H1 (cell line): ENCODE measurements at regions not wholly inside any gene's neighbourhood (a gene's known extent, or its start where the extent isn't known, plus 50 kb on each side); places are given as distances from the start of the nearest gene placed in this dataset.

Source experiments
- CTCF ChIA-PET: fragments of 300-600 bp; sonication (Branson Sonifier 250); formaldehyde crosslinking; loops from one replicate; lab custom pipeline; 2021; ENCODE audit not compliant: partially characterized antibody; lab: Charles Lee
- POLR2A ChIA-PET: fragments of 300-600 bp; sonication (Branson Sonifier 250); formaldehyde crosslinking; loops from one replicate; lab custom pipeline; 2021; ENCODE audit warnings: inconsistent platforms; ENCODE audit not compliant: partially characterized antibody; lab: Charles Lee
- DNase-seq, 2 experiments: peaks; one replicate each; pipeline versions ENCODE4 v3.0.0 to v3.0.0-alpha.2; 2010 to 2022; ENCODE audit warnings: low spot score in 2 of 2, low read depth in 1 of 2, mixed read lengths in 1 of 2
- FAIRE-seq: peaks from 2 replicates; lab custom pipeline; 2011; peaks lifted over from hg19 to GRCh38; lab: Jason Lieb, UNC
- H2AFZ ChIP-seq: 2 replicates; pipeline ENCODE4 v1.8.1; 2012; ENCODE audit warnings: low read length, inconsistent platforms
- H2AK5ac ChIP-seq: 2 replicates; pipeline ENCODE4 v1.6.1; 2013; ENCODE audit warnings: low read depth, low read length
- H2BK120ac ChIP-seq: replicated peaks from 2 replicates; pipeline ENCODE3; 2013; ENCODE audit warnings: low read depth, low read length, inconsistent platforms
- H2BK12ac ChIP-seq: 2 replicates; pipeline ENCODE4 v1.6.1; 2013; ENCODE audit warnings: low read depth, low read length
- H2BK15ac ChIP-seq: 2 replicates; pipeline ENCODE4 v1.6.1; 2013; ENCODE audit warnings: low read length
- H2BK20ac ChIP-seq: 2 replicates; pipeline ENCODE4 v1.6.1; 2013; ENCODE audit warnings: low read length
- H2BK5ac ChIP-seq: 2 replicates; pipeline ENCODE4 v1.6.1; 2013; ENCODE audit warnings: low read depth, low read length
- H3K14ac ChIP-seq: 2 replicates; pipeline ENCODE4 v1.6.1; 2013; ENCODE audit warnings: inconsistent platforms; ENCODE audit not compliant: insufficient read length
- H3K18ac ChIP-seq: 2 replicates; pipeline ENCODE4 v1.6.1; 2013; ENCODE audit warnings: low read length; ENCODE audit errors: extremely low read depth
- H3K23ac ChIP-seq: 2 replicates; pipeline ENCODE4 v1.6.1; 2013; ENCODE audit warnings: inconsistent platforms; ENCODE audit not compliant: insufficient read length
- H3K23me2 ChIP-seq: 2 replicates; pipeline ENCODE4 v1.6.1; 2013; ENCODE audit warnings: low read depth, low read length
- H3K27ac ChIP-seq: 2 replicates; pipeline ENCODE4 v1.6.1; 2011; ENCODE audit warnings: low read depth, low read length, inconsistent platforms
- H3K27me3 ChIP-seq, 4 experiments: replicated peaks in 1 of 4; 1 replicate in 1 of 4; 2 replicates in 3 of 4; pipeline versions ENCODE4 v1.6.1 to v1.8.1; 2011 to 2013; ENCODE audit warnings: low read length in 3 of 4, mild to moderate bottlenecking in 3 of 4, inconsistent platforms in 2 of 4, mixed read lengths in 2 of 4, moderate library complexity in 1 of 4; ENCODE audit not compliant: control insufficient read depth in 3 of 4, insufficient read depth in 3 of 4; ENCODE audit errors: extremely low read depth in 1 of 4
- H3K36me3 ChIP-seq, 4 experiments: 2 replicates each; pipeline versions ENCODE4 v1.6.1 to v1.8.1; 2011 to 2013; ENCODE audit warnings: mild to moderate bottlenecking in 4 of 4, low read length in 3 of 4, moderate library complexity in 2 of 4, control low read depth in 1 of 4, inconsistent platforms in 1 of 4; ENCODE audit not compliant: insufficient read depth in 4 of 4, control insufficient read depth in 2 of 4
- H3K4ac ChIP-seq: replicated peaks from 2 replicates; pipeline ENCODE3; 2013; ENCODE audit warnings: low read length, low read depth, mixed read lengths, inconsistent platforms; ENCODE audit not compliant: insufficient read length
- H3K4me1 ChIP-seq, 4 experiments: replicated peaks in 1 of 4; 1 replicate in 1 of 4; 2 replicates in 3 of 4; pipeline versions ENCODE4 v1.6.1 to v1.8.1; 2011 to 2013; ENCODE audit warnings: low read length in 3 of 4, inconsistent platforms in 2 of 4, mixed read lengths in 1 of 4; ENCODE audit not compliant: insufficient read depth in 4 of 4, control insufficient read depth in 3 of 4
- H3K4me2 ChIP-seq, 2 experiments: 2 replicates each; pipeline versions ENCODE4 v1.6.1 to v1.8.1; 2011 to 2013; ENCODE audit warnings: low read depth in 2 of 2, low read length in 2 of 2, control low read depth in 1 of 2, inconsistent platforms in 1 of 2, mild to moderate bottlenecking in 1 of 2; ENCODE audit not compliant: insufficient read depth in 1 of 2
- H3K4me3 ChIP-seq, 4 experiments: fragments of 200-600, 300-600 bp in 1 of 4; sonication (generic), shearing (Covaris generic), sonication (Bioruptor Twin) in 1 of 4; 2 replicates each; pipeline versions ENCODE4 v1.5.1 to v1.8.1; 2011 to 2016; ENCODE audit warnings: low read length in 4 of 4, low read depth in 3 of 4, control low read depth in 2 of 4, inconsistent platforms in 2 of 4, mild to moderate bottlenecking in 2 of 4, mixed read lengths in 1 of 4, moderate library complexity in 1 of 4; ENCODE audit not compliant: insufficient read depth in 2 of 4; ENCODE audit errors: extremely low read depth in 1 of 4
- H3K56ac ChIP-seq: replicated peaks from 2 replicates; pipeline ENCODE3; 2013; ENCODE audit warnings: low read depth, mild to moderate bottlenecking, mixed read lengths, low read length, inconsistent platforms; ENCODE audit not compliant: insufficient read length
- H3K79me1 ChIP-seq: 2 replicates; pipeline ENCODE4 v1.6.1; 2013; ENCODE audit warnings: low read depth, low read length, control low read depth
- H3K79me2 ChIP-seq, 2 experiments: 2 replicates each; pipeline versions ENCODE4 v1.6.1 to v1.8.1; 2012 to 2013; ENCODE audit warnings: low read length in 2 of 2, mild to moderate bottlenecking in 2 of 2, inconsistent platforms in 1 of 2; ENCODE audit not compliant: insufficient read depth in 2 of 2, control insufficient read depth in 1 of 2
- H3K9ac ChIP-seq, 4 experiments: replicated peaks in 1 of 4; 1 replicate in 1 of 4; 2 replicates in 3 of 4; pipeline versions ENCODE4 v1.6.1 to v1.8.1; 2011 to 2013; ENCODE audit warnings: low read depth in 3 of 4, low read length in 3 of 4, control low read depth in 2 of 4, mild to moderate bottlenecking in 2 of 4, moderate library complexity in 2 of 4, inconsistent platforms in 1 of 4; ENCODE audit errors: extremely low read depth in 1 of 4
- H3K9me3 ChIP-seq, 2 experiments: 2 replicates each; pipeline versions ENCODE4 v1.6.1 to v1.8.1; 2012 to 2013; ENCODE audit warnings: mild to moderate bottlenecking in 2 of 2, moderate library complexity in 2 of 2, control low read depth in 1 of 2, inconsistent platforms in 1 of 2, low read depth in 1 of 2, low read length in 1 of 2, mixed read lengths in 1 of 2; ENCODE audit not compliant: insufficient read depth in 2 of 2
- H4K20me1 ChIP-seq, 2 experiments: replicated peaks in 1 of 2; 2 replicates each; pipeline versions ENCODE3 to v1.8.1; 2011 to 2013; ENCODE audit warnings: inconsistent platforms in 2 of 2, low read length in 2 of 2, mild to moderate bottlenecking in 1 of 2; ENCODE audit not compliant: insufficient read depth in 2 of 2, control insufficient read depth in 1 of 2
- H4K5ac ChIP-seq: 2 replicates; pipeline ENCODE4 v1.6.1; 2013; ENCODE audit warnings: low read length, low read depth, mixed read lengths, inconsistent platforms; ENCODE audit not compliant: insufficient read length
- H4K8ac ChIP-seq: 2 replicates; pipeline ENCODE4 v1.8.0; 2013; ENCODE audit warnings: mild to moderate bottlenecking, moderate library complexity, low read length, inconsistent platforms; ENCODE audit not compliant: insufficient read depth; ENCODE audit errors: extremely low read depth
- H4K91ac ChIP-seq: replicated peaks from 2 replicates; pipeline ENCODE3; 2013; ENCODE audit warnings: low read length, mixed read lengths, inconsistent platforms; ENCODE audit not compliant: insufficient read length
- E2F6 ChIP-seq: IDR thresholded peaks from 2 replicates; pipeline ENCODE4 v1.6.1; 2012; ENCODE audit warnings: inconsistent platforms
- HDAC2 ChIP-seq, 2 experiments: fragments of 300-600 bp in 1 of 2; sonication (generic) in 1 of 2; IDR thresholded peaks; 2 replicates each; pipeline ENCODE4 v1.6.1; 2011 to 2012; ENCODE audit warnings: low read depth in 2 of 2, low read length in 2 of 2, mild to moderate bottlenecking in 2 of 2, moderate library complexity in 2 of 2, borderline replicate concordance in 1 of 2, inconsistent platforms in 1 of 2
- SP4 ChIP-seq: IDR thresholded peaks from 2 replicates; pipeline ENCODE4 v1.6.1; 2012; ENCODE audit warnings: low read length, inconsistent platforms
- TCF12 ChIP-seq: IDR thresholded peaks from 2 replicates; pipeline ENCODE4 v1.6.1; 2011; ENCODE audit warnings: low read depth, mild to moderate bottlenecking, low read length
- WGBS, 2 experiments: shearing (Covaris generic) in 1 of 2; methylation state at CpG; one replicate each; pipeline versions ENCODE4 v1.1.6 to v1.1.7; 2013 to 2015; ENCODE audit warnings: low lambda C conversion rate in 2 of 2, mixed read lengths in 2 of 2, inconsistent platforms in 1 of 2, low coverage in 1 of 2, missing lambda C conversion rate in 1 of 2; ENCODE audit not compliant: insufficient replicate concordance in 2 of 2, insufficient coverage in 1 of 2, insufficient read length in 1 of 2; ENCODE audit errors: extremely low coverage in 1 of 2, missing lambda C conversion rate in 1 of 2; 5-methylcytosine and 5-hydroxymethylcytosine counted together

- no peak for FAIRE-seq
- no peaks in the 10 kb centered on the region for H3K9me3 ChIP-seq
- H4K20me1 ChIP-seq: no peaks in the 10 kb centered on the region
- H3K14ac ChIP-seq: no peak overlapping the region
- no peak overlapping the region for H2BK5ac ChIP-seq
- H3K27ac ChIP-seq: no peak overlapping the region
- no peak overlapping the region for H3K18ac ChIP-seq
- H2BK12ac ChIP-seq: no peak overlapping the region
- WGBS, 2 experiments: 89% methylated on average over 5 of the region's 5 CpGs; no CpG with 5 or more reads in 1 of the 2 experiments
- H4K8ac ChIP-seq: no peak overlapping the region
- no peak for TF ChIP-seq E2F6
- no peak for TF ChIP-seq HDAC2 (IDR thresholded peaks at IDR 0.05; ENCODE audit: borderline replicate concordance in 1 of 2, low read depth in 2 of 2, low read length in 2 of 2)
- TF ChIP-seq TCF12: no peak
- TF ChIP-seq SP4: no peak
- no peaks in the 10 kb centered on the region for H3K36me3 ChIP-seq
- H4K91ac ChIP-seq: no peak overlapping the region
- no peak overlapping the region for H3K56ac ChIP-seq
- no peak for DNase-seq
- no peak overlapping the region for H3K4me2 ChIP-seq
- no peak overlapping the region for H3K23ac ChIP-seq
- H3K27me3 ChIP-seq: no peaks in the 10 kb centered on the region
- H3K79me1 ChIP-seq: no peaks in the 10 kb centered on the region
- CTCF ChIA-PET: no interaction called here
- no peak overlapping the region for H3K9ac ChIP-seq
- H3K4ac ChIP-seq: no peak overlapping the region
- H3K79me2 ChIP-seq: no peaks in the 10 kb centered on the region
- no peaks in the 10 kb centered on the region for H3K23me2 ChIP-seq
- H2AFZ ChIP-seq: no peak overlapping the region
- H2BK15ac ChIP-seq: no peak overlapping the region
- no peaks in the 10 kb centered on the region for H3K4me1 ChIP-seq
- POLR2A ChIA-PET: no interaction called here
- no peak overlapping the region for H2BK20ac ChIP-seq
- no peak overlapping the region for H3K4me3 ChIP-seq
- H2AK5ac ChIP-seq: no peak overlapping the region
- H2BK120ac ChIP-seq: no peak overlapping the region
- no peak overlapping the region for H4K5ac ChIP-seq
Measured at GRCh38 chr7:16299853-16300252, 121.5 kb downstream of the CRPPA start.
